ENCODE measurements at regions not wholly inside any gene's neighbourhood (a gene's known extent, or its start where the extent isn't known, plus 50 kb on each side); places are given as distances from the start of the nearest gene placed in this dataset.
"Not testable (repeated sequence)": the region's sequence is repeated elsewhere in the genome, so short reads cannot be mapped to it uniquely, and the experiment has no call there.

DNA sequence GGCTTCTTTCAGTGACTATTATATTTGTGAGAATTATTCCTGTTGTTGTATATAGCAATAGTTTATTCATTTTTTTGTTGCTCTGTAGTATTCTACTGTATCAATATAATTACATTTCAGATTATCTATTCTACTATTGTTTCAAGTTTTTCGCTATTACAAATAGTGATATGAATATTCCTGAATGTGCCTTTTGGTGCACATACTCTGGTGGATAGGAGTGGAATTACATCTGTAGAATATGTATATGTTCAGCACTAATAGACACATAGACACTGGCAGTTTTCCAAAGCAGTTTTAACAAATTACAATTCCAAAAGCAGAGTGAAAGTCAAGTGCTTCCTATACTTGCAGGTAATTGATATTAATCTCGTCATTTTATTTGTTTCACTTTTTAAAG lies 696.2 kb upstream of the PRMT6 start:
- Histone ChIP-seq H3K36me3 (no peaks in the 10 kb centered on the region), H3K4me1 (no peaks in the 10 kb centered on the region), H3K9me3 (peaks cover 0 to 8% (median 0%) of the 10 kb centered on the region in 4 donors), H3K27me3 (no peaks in the 10 kb centered on the region), H3K4me3 (no peak overlapping the region), H3K27ac (no peak overlapping the region)
- DNase-seq (no peak), ATAC-seq (ENCODE audit: low FRiP score in 2 of 2) (no peak)
- 81 to 88% methylated on average over 2 of the region's 2 CpGs for WGBS, 2 donors
- TF ChIP-seq POLR2AphosphoS5 (IDR thresholded peaks at IDR 0.05): no peak
- TF ChIP-seq, protein P1, sequence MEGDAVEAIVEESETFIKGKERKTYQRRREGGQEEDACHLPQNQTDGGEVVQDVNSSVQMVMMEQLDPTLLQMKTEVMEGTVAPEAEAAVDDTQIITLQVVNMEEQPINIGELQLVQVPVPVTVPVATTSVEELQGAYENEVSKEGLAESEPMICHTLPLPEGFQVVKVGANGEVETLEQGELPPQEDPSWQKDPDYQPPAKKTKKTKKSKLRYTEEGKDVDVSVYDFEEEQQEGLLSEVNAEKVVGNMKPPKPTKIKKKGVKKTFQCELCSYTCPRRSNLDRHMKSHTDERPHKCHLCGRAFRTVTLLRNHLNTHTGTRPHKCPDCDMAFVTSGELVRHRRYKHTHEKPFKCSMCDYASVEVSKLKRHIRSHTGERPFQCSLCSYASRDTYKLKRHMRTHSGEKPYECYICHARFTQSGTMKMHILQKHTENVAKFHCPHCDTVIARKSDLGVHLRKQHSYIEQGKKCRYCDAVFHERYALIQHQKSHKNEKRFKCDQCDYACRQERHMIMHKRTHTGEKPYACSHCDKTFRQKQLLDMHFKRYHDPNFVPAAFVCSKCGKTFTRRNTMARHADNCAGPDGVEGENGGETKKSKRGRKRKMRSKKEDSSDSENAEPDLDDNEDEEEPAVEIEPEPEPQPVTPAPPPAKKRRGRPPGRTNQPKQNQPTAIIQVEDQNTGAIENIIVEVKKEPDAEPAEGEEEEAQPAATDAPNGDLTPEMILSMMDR (IDR thresholded peaks at IDR 0.05): no peak
- TF ChIP-seq EP300 (IDR thresholded peaks at IDR 0.05): no peak
- TF ChIP-seq POLR2A (IDR thresholded peaks at IDR 0.05): no peak

DNA sequence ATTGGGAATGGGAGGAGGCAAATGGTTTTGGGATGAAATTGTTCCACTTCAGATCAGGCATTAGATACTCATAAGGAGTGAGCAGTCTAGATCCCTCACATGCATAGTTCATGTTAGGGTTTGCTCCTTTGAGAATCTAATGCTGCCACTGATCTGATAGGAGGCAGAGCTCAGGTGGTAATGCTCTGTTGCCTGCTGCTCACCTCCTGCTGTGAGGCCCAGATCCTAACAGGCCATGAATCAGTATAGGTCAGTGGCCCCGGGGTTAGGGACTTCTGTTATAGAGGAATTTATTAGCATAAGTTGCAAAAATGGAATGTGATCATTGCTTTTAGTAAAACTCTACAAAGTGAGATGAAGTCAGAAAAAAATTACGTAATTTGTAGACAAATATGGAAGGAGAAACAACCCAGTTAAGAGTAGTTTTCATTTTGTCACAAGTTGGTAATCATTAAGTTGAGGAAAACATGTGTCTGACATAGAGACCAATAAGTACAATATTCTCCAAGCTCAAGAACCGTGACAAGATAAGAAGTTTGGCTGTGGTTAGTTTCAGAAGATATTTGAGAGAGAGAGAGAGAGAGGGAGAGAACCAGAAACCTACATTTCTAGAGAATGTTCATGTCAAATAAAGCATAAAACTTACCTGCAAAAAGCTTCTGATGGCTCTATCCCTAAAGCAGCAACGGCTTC lies 689.7 kb upstream of the PRMT6 start:
- WGBS, 2 donors: 67 to 70% methylated on average over 4 of the region's 4 CpGs
- DNase-seq: no peak
- Histone ChIP-seq H3K4me1 (no peaks in the 10 kb centered on the region), H3K9me3 (no peaks in the 10 kb centered on the region), H3K27ac (no peak overlapping the region), H3K36me3 (no peaks in the 10 kb centered on the region), H3K4me3 (no peak overlapping the region), H3K27me3 (no peaks in the 10 kb centered on the region)
- TF ChIP-seq POLR2A (IDR thresholded peaks at IDR 0.05) (no peak), EP300 (IDR thresholded peaks at IDR 0.05) (no peak), POLR2AphosphoS5 (IDR thresholded peaks at IDR 0.05) (no peak)
- TF ChIP-seq, protein P1 (IDR thresholded peaks at IDR 0.05): no peak
- no peak for ATAC-seq (ENCODE audit: low FRiP score in 2 of 2)

DNA sequence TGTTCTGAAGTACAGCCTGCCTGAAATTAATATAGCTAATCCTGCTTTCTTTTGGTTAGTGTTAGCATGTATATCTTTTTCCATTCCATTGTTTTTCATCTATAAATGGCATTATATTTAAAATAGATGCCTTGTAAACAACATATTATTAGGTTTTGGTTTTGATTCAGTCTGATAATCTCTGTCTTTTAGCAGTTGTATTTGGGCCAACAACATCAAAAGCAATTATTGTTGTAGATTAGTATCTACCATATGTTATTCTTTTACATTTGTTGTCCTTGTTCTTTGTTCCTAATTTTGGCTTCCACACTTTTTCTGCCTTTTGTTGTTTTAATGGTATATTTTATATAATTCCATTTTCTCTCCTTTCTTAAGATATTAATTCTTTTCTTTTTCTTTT lies 678.2 kb upstream of the PRMT6 start:
- H3K36me3 ChIP-seq: no peaks in the 10 kb centered on the region
- ATAC-seq (ENCODE audit: low FRiP score in 2 of 2): no peak

DNA sequence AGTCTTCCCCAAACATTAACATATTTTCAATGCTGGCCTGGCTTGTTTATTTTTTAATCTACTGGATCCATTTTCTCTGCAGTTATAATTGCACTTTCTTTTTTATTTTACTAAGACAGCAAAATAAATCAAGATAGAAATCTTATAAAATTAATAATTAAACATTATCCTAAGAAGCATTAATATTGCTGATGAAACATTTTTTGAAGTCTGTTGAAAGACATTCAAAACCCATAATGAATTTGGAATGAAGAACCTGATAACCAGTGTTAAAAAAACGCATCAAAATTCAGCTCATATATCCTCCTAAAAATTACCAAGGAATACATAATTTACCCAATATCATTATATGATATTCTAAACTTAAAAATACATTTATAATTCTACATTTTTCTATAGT lies 675.7 kb upstream of the PRMT6 start:
- H3K4me3 ChIP-seq: no peak overlapping the region
- DNase-seq (no peak), ATAC-seq (ENCODE audit: low FRiP score in 2 of 2) (no peak)
- TF ChIP-seq, protein P1 (IDR thresholded peaks at IDR 0.05): no peak
- TF ChIP-seq POLR2AphosphoS5 (IDR thresholded peaks at IDR 0.05) (no peak), POLR2A (IDR thresholded peaks at IDR 0.05) (no peak), EP300 (IDR thresholded peaks at IDR 0.05) (no peak)
- no peaks in the 10 kb centered on the region for H3K27me3 ChIP-seq
- 77 to 79% methylated on average over 1 of the region's 1 CpG for WGBS, 2 donors
- no peak overlapping the region for H3K27ac ChIP-seq
- no peaks in the 10 kb centered on the region for H3K4me1 ChIP-seq
- no peaks in the 10 kb centered on the region for H3K36me3 ChIP-seq
- H3K9me3 ChIP-seq: no peaks in the 10 kb centered on the region

More for the DNA sequence above, 678.2 kb upstream of the PRMT6 start:
- Histone ChIP-seq H3K9me3 (no peaks in the 10 kb centered on the region), H3K4me3 (no peak overlapping the region), H3K4me1 (no peaks in the 10 kb centered on the region), H3K27ac (no peak overlapping the region), H3K27me3 (no peaks in the 10 kb centered on the region)
- TF ChIP-seq EP300 (IDR thresholded peaks at IDR 0.05): no peak
- TF ChIP-seq POLR2A (IDR thresholded peaks at IDR 0.05): no peak
- TF ChIP-seq POLR2AphosphoS5 (IDR thresholded peaks at IDR 0.05): no peak
- TF ChIP-seq, protein P1 (IDR thresholded peaks at IDR 0.05): no peak
- DNase-seq: no peak

DNA sequence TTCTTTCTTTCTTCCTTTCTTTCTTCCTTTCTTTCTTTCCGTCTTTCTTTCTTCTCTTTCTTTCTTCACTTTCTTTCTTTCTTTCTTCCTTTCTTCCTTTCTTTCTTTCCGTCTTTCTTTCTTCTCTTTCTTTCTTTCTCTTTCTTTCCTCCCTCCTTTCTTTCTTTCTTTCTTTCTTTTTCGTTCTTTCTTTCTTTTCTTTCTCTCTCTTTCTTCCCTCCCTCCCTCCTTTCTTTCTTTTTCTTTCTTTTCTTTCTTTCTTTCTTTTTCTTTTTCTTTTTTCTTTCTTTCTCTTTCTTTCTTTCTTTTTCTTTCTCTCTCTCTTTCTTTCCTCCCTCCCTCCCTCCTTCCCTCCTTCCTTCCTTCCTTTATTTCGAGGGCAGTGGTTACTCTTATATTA lies 667.3 kb upstream of the PRMT6 start:
- H3K4me1 ChIP-seq; H3K9me3 ChIP-seq; H3K4me3 ChIP-seq; DNase-seq; H3K27ac ChIP-seq; H3K27me3 ChIP-seq; H3K36me3 ChIP-seq; ATAC-seq (ENCODE audit: low FRiP score in 2 of 2): not testable (repeated sequence)
- 68 to 74% methylated on average over 4 of the region's 4 CpGs for WGBS, 2 donors
